ENCODE measurements at regions not wholly inside any gene's neighbourhood (a gene's known extent, or its start where the extent isn't known, plus 50 kb on each side); places are given as distances from the start of the nearest gene placed in this dataset.
"Not testable (repeated sequence)": the region's sequence is repeated elsewhere in the genome, so short reads cannot be mapped to it uniquely, and the experiment has no call there.

DNA sequence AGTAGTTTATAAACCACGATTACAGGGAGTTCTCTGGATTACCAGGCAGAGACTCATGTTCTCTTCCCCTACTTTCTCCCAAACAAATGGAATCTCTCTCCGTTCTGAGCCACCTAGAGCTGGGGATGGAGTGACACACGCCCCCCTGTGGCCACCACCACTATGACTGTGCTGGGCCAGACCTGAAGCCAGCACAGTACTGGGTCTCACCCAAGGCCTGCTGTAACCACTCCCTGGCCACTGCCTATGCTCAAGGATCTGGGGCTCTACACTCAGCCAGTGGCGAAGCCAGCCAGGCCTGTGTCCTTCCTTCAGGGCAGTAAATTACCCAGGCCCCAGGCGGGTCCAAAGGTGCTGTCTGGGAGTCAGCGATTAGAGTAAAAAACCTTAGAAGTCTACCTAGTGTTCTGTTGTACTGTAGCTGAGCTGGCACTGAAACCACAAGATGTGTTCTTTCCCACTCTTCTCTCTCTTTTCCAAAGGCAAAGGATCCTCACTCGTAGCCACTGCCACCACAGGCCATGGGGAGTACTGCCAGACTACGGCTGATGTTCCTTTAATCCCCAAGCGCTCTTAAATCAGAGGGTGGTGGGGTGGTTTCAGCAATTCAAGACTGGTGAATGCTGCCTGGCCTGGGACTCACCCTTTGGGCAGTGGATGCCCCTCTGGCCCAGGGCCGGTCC lies 412.2 kb upstream of the ARX start:
- Histone ChIP-seq H3K9me1 (ENCODE audit: control insufficient read depth, insufficient read depth, low read length) (no peaks in the 10 kb centered on the region), H3K4me1 (replicated peaks in 1 of 2; ENCODE audit: control insufficient read depth in 2 of 2, insufficient read depth in 2 of 2, low read length in 2 of 2) (no peaks in the 10 kb centered on the region), H3K4me2 (ENCODE audit: insufficient read depth, low read length) (no peak overlapping the region), H3K4me3 (no peak overlapping the region), H3K9ac (ENCODE audit: insufficient read depth in 1 of 2, low read depth in 2 of 2, low read length in 2 of 2) (no peak overlapping the region), H2AFZ (ENCODE audit: low read depth, low read length) (no peak overlapping the region), H3K27me3 (ENCODE audit: control insufficient read depth in 2 of 2, insufficient read depth in 2 of 2, low read length in 2 of 2) (no peaks in the 10 kb centered on the region), H3K36me3 (ENCODE audit: control insufficient read depth, insufficient read depth, low read length) (no peaks in the 10 kb centered on the region), H3K79me2 (ENCODE audit: control insufficient read depth, insufficient read depth, low read length) (no peaks in the 10 kb centered on the region), H3K9me3 (replicated peaks; ENCODE audit: control insufficient read depth, insufficient read depth, low read depth, low read length) (no peaks in the 10 kb centered on the region), H3K27ac (ENCODE audit: extremely low read depth, low read depth, low read length) (no peak overlapping the region), H4K20me1 (replicated peaks; ENCODE audit: control insufficient read depth, insufficient read depth, low read length) (no peaks in the 10 kb centered on the region)
- in situ Hi-C loops (cut with MboI) = no loop called here
- FAIRE-seq (no peak), ATAC-seq (no peak), DNase-seq (ENCODE audit: extremely low read depth in 1 of 4, low spot score in 3 of 4) (peak in 1 of 4 experiments; percentile 0)
- WGBS (ENCODE audit: insufficient coverage, low coverage, missing lambda C conversion rate) = 2% methylated on average over 7 of the region's 10 CpGs
- intact Hi-C loops (cut with micrococcal nuclease) = no loop called here
- POLR2A ChIA-PET = no interaction called here
- CTCF ChIA-PET (ENCODE audit: low intra/inter-chr PET ratio) = no interaction called here
- no peak for TF ChIP-seq ZNF347 (CRISPR knock-in tag; IDR thresholded peaks at IDR 0.05; ENCODE audit: low read depth)
- no peak for TF ChIP-seq ZBTB43 (CRISPR knock-in tag; IDR thresholded peaks at IDR 0.05)
- no peak for TF ChIP-seq CBX3 (IDR thresholded peaks at IDR 0.05; ENCODE audit: borderline replicate concordance in 1 of 2, low read length in 2 of 2)
- TF ChIP-seq NR2C1 (IDR thresholded peaks at IDR 0.05) = no peak
- no peak for TF ChIP-seq NR2C1 (tag; IDR thresholded peaks at IDR 0.05)
- no peak for TF ChIP-seq WHSC1 (IDR thresholded peaks at IDR 0.05; ENCODE audit: low read length)
- TF ChIP-seq RBM15 (IDR thresholded peaks at IDR 0.05; ENCODE audit: insufficient read depth, low read length) = no peak
- no peak for TF ChIP-seq ZC3H4 (CRISPR knock-in tag; IDR thresholded peaks at IDR 0.05; ENCODE audit: borderline replicate concordance)
- no peak for TF ChIP-seq ZNF707 (CRISPR knock-in tag; conservative IDR thresholded peaks at IDR 0.05)
- TF ChIP-seq PBX2 (CRISPR knock-in tag; IDR thresholded peaks at IDR 0.05; ENCODE audit: low read depth) = no peak
- TF ChIP-seq PBX2 (tag; conservative IDR thresholded peaks at IDR 0.05; ENCODE audit: low read depth) = no peak
- TF ChIP-seq ZNF444 (CRISPR knock-in tag; IDR thresholded peaks at IDR 0.05) = no peak
- TF ChIP-seq MAZ (CRISPR knock-in tag; conservative IDR thresholded peaks at IDR 0.05 in 1 of 2, IDR thresholded peaks at IDR 0.05 in 1 of 2) = no peak
- BruUV-seq (replicated peaks) = no TSS peak

DNA sequence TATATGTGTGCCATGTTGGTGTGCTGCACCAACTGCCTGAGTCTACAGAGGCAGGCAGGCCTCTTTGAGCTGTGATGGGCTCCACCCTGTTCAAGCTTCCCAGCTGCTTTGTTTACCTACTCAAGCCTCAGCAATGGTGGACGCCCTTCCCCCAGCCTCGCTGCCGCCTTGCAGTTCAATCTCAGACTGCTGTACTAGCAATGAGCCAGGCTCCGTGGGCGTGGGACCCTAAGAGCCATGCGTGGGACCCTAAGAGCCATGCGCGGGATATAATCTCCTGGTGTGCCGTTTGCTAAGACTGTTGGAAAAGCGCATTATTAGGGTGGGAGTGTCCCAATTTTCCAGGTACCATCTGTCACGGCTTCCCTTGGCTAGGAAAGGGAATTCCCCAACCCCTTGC lies 388.4 kb upstream of the ARX start:
- H3K9ac ChIP-seq (ENCODE audit: insufficient read depth in 1 of 2, low read depth in 2 of 2, low read length in 2 of 2); DNase-seq (ENCODE audit: extremely low read depth in 1 of 4, low spot score in 3 of 4); H3K9me3 ChIP-seq (replicated peaks; ENCODE audit: control insufficient read depth, insufficient read depth, low read depth, low read length); H3K4me2 ChIP-seq (ENCODE audit: insufficient read depth, low read length); FAIRE-seq; H2AFZ ChIP-seq (ENCODE audit: low read depth, low read length); H3K9me1 ChIP-seq (ENCODE audit: control insufficient read depth, insufficient read depth, low read length); H3K79me2 ChIP-seq (ENCODE audit: control insufficient read depth, insufficient read depth, low read length); H3K4me1 ChIP-seq (replicated peaks in 1 of 2; ENCODE audit: control insufficient read depth in 2 of 2, insufficient read depth in 2 of 2, low read length in 2 of 2); POLR2A ChIA-PET; ATAC-seq; H3K36me3 ChIP-seq (ENCODE audit: control insufficient read depth, insufficient read depth, low read length); H3K27ac ChIP-seq (ENCODE audit: extremely low read depth, low read depth, low read length); intact Hi-C loops (cut with micrococcal nuclease); in situ Hi-C loops (cut with MboI); H3K27me3 ChIP-seq (ENCODE audit: control insufficient read depth in 2 of 2, insufficient read depth in 2 of 2, low read length in 2 of 2); CTCF ChIA-PET (ENCODE audit: low intra/inter-chr PET ratio); H4K20me1 ChIP-seq (replicated peaks; ENCODE audit: control insufficient read depth, insufficient read depth, low read length); BruUV-seq (replicated peaks); H3K4me3 ChIP-seq: not testable (repeated sequence)
- WGBS (ENCODE audit: insufficient coverage, low coverage, missing lambda C conversion rate) = 0% methylated on average over 5 of the region's 11 CpGs
